ENCODE measurements at regions not wholly inside any gene's neighbourhood (a gene's known extent, or its start where the extent isn't known, plus 50 kb on each side); places are given as distances from the start of the nearest gene placed in this dataset.
"Not testable (repeated sequence)": the region's sequence is repeated elsewhere in the genome, so short reads cannot be mapped to it uniquely, and the experiment has no call there.

DNA sequence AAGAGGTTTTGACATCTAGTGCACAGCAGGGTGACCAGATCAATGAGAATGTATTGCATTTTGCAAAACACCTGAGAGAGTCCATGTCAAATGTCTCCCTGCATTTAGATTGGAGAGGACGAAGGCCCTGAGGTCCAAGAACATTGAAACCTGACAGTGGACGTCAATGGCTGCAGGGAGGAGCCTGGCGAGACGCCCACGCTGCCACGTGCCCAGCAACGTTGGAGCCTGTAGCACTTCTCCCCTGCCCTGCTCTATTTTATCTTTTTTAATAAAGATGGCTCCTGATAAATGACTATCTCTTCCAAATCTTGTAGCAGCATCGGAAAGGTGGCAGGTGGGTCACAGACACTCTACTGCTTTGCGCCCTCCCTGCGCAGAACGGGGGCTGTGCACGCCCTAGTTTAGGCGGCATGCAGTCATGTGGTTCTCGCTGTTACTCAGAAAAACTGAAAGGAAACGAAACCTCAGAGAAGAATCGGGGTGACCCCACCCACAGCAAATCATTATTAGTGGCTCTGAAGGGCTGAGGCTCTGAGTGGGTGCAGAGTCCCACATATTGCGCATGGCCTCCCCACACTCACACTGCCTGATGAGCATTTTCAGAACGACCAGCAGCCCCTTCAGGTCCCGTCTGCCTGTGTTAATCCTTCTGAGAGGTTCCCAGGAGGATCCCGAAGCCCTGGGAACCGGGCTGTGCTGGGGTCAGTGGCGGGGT lies 62.5 kb upstream of the TAMM41 start:
- no peak overlapping the region for H3K27ac Mint-ChIP-seq (ENCODE audit: unreplicated experiment)
- peaks cover 2% of the 10 kb centered on the region for H3K27me3 Mint-ChIP-seq (ENCODE audit: unreplicated experiment)
- H3K4me3 Mint-ChIP-seq (ENCODE audit: unreplicated experiment), result no peak overlapping the region
- H3K36me3 Mint-ChIP-seq (ENCODE audit: low read depth, unreplicated experiment), result no peaks in the 10 kb centered on the region
- no peaks in the 10 kb centered on the region for H3K9me3 Mint-ChIP-seq (ENCODE audit: unreplicated experiment)
- H3K4me1 Mint-ChIP-seq (ENCODE audit: unreplicated experiment), result no peaks in the 10 kb centered on the region
- DNase-seq (ENCODE audit: low spot score), result no peak
- TF ChIP-seq, protein P1, sequence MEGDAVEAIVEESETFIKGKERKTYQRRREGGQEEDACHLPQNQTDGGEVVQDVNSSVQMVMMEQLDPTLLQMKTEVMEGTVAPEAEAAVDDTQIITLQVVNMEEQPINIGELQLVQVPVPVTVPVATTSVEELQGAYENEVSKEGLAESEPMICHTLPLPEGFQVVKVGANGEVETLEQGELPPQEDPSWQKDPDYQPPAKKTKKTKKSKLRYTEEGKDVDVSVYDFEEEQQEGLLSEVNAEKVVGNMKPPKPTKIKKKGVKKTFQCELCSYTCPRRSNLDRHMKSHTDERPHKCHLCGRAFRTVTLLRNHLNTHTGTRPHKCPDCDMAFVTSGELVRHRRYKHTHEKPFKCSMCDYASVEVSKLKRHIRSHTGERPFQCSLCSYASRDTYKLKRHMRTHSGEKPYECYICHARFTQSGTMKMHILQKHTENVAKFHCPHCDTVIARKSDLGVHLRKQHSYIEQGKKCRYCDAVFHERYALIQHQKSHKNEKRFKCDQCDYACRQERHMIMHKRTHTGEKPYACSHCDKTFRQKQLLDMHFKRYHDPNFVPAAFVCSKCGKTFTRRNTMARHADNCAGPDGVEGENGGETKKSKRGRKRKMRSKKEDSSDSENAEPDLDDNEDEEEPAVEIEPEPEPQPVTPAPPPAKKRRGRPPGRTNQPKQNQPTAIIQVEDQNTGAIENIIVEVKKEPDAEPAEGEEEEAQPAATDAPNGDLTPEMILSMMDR (IDR thresholded peaks at IDR 0.05; ENCODE audit: unreplicated experiment), result no peak

GRCh38 chr3:11909726-11910125 lies 63.0 kb upstream of the TAMM41 start:
- no peaks in the 10 kb centered on the region for H3K4me1 Mint-ChIP-seq (ENCODE audit: unreplicated experiment)
- H3K9me3 Mint-ChIP-seq (ENCODE audit: unreplicated experiment), result no peaks in the 10 kb centered on the region
- H3K4me3 Mint-ChIP-seq (ENCODE audit: unreplicated experiment), result no peak overlapping the region
- no peak for DNase-seq (ENCODE audit: low spot score)
- H3K27ac Mint-ChIP-seq (ENCODE audit: unreplicated experiment), result no peak overlapping the region
- peaks cover 2% of the 10 kb centered on the region for H3K27me3 Mint-ChIP-seq (ENCODE audit: unreplicated experiment)
- TF ChIP-seq, protein P1 (IDR thresholded peaks at IDR 0.05; ENCODE audit: unreplicated experiment), result no peak
- H3K36me3 Mint-ChIP-seq (ENCODE audit: low read depth, unreplicated experiment), result no peaks in the 10 kb centered on the region

DNA sequence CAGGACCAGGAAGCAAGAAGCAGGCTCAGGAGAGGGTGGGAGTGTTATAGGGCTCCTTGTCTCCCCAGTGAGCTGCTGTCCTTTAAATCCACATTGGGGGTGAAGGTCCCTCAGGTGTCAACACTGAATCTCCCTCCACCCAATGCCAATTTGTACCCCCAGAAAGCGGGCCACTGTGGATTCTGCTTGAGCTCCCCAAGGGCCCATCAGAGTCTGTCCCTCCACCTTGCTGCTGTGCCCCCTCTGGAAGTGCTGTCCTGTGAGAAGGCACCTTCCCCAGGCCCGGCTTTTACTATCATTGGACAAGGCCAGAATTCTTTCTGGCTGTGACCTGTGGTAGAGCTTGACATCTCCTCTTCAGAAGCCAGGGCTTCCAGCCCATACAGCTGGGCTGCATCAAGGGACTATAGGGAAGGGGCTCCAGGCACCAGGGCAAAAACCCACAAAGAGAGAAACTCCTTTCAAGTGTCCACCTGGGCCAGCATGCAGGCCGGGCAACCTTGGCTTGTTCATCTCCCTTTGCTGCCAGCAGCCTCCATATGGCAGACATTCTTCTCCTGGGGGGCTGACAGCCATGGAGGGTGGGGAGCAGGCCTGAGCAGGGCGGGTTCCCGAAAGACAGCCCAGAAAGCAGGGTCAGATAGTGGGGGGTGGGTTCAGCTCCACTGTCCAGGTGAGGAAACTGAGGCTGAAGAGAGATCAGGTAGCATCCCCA lies 63.7 kb upstream of the TAMM41 start:
- H3K27ac Mint-ChIP-seq (ENCODE audit: unreplicated experiment); H3K4me1 Mint-ChIP-seq (ENCODE audit: unreplicated experiment); H3K9me3 Mint-ChIP-seq (ENCODE audit: unreplicated experiment); H3K27me3 Mint-ChIP-seq (ENCODE audit: unreplicated experiment); H3K36me3 Mint-ChIP-seq (ENCODE audit: low read depth, unreplicated experiment); H3K4me3 Mint-ChIP-seq (ENCODE audit: unreplicated experiment); DNase-seq (ENCODE audit: low spot score): not testable (repeated sequence)

GRCh38 chr3:11910971-11911531 lies 64.4 kb upstream of the TAMM41 start:
- Mint-ChIP-seq H3K36me3 (ENCODE audit: low read depth, unreplicated experiment) (no peaks in the 10 kb centered on the region), H3K27ac (ENCODE audit: unreplicated experiment) (no peak overlapping the region), H3K4me3 (ENCODE audit: unreplicated experiment) (no peak overlapping the region), H3K9me3 (ENCODE audit: unreplicated experiment) (no peaks in the 10 kb centered on the region), H3K4me1 (ENCODE audit: unreplicated experiment) (no peaks in the 10 kb centered on the region), H3K27me3 (ENCODE audit: unreplicated experiment) (peaks cover 5% of the 10 kb centered on the region)
- no peak for DNase-seq (ENCODE audit: low spot score)
- TF ChIP-seq, protein P1 (IDR thresholded peaks at IDR 0.05; ENCODE audit: unreplicated experiment), result no peak

GRCh38 chr3:11911887-11912286 lies 65.2 kb upstream of the TAMM41 start:
- not testable (repeated sequence) for H3K4me1 Mint-ChIP-seq (ENCODE audit: unreplicated experiment); H3K27ac Mint-ChIP-seq (ENCODE audit: unreplicated experiment); H3K27me3 Mint-ChIP-seq (ENCODE audit: unreplicated experiment); H3K4me3 Mint-ChIP-seq (ENCODE audit: unreplicated experiment); DNase-seq (ENCODE audit: low spot score); H3K9me3 Mint-ChIP-seq (ENCODE audit: unreplicated experiment); H3K36me3 Mint-ChIP-seq (ENCODE audit: low read depth, unreplicated experiment)

DNA sequence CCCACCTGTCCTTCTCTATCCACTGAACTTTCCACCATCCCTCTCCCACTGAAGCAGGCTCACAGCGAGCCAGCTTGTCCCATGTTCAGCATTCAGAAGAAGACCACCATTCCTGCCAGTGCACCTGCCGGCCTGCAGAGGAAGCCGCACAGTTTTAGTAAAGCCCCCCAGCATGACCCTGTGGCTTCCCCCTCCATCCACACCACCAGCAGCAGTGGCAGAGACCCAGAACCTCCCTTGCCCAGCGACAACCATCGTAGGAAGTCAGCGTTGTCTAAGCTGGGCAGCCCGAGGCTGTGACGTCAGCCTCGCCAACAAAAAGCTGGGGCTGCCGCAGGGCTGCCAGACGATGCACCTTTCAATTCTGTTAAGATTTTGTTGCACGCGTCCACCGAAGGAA lies 66.6 kb upstream of the TAMM41 start:
- Mint-ChIP-seq H3K27me3 (ENCODE audit: unreplicated experiment) (peaks cover 4% of the 10 kb centered on the region), H3K9me3 (ENCODE audit: unreplicated experiment) (no peaks in the 10 kb centered on the region)
- no peak for DNase-seq (ENCODE audit: low spot score)

More for the DNA sequence above, 66.6 kb upstream of the TAMM41 start:
- Mint-ChIP-seq H3K27ac (ENCODE audit: unreplicated experiment) (no peak overlapping the region), H3K4me3 (ENCODE audit: unreplicated experiment) (no peak overlapping the region), H3K4me1 (ENCODE audit: unreplicated experiment) (no peaks in the 10 kb centered on the region), H3K36me3 (ENCODE audit: low read depth, unreplicated experiment) (no peaks in the 10 kb centered on the region)
- TF ChIP-seq, protein P1 (IDR thresholded peaks at IDR 0.05; ENCODE audit: unreplicated experiment), result no peak

All from endothelial cell (in vitro differentiated cells).